Liver (tissue), 8 donors: ENCODE measurements at regions not wholly inside any gene's neighbourhood (a gene's known extent, or its start where the extent isn't known, plus 50 kb on each side); places are given as distances from the start of the nearest gene placed in this dataset.

Experiments used
- DNase-seq: peaks from one replicate; pipeline ENCODE4 v3.0.0-alpha.2; 2017; ENCODE audit warnings: low spot score
- H3K27ac ChIP-seq, 2 donors: one replicate each; pipeline ENCODE4 v1.7.0; 2013; ENCODE audit warnings: inconsistent platforms in 2 of 2, low read length in 2 of 2, control low read depth in 1 of 2, low read depth in 1 of 2, mild to moderate bottlenecking in 1 of 2
- H3K27me3 ChIP-seq, 4 donors: one replicate each; pipeline versions ENCODE4 v1.6.1 to v1.7.0; 2013; ENCODE audit warnings: low read length in 3 of 4, inconsistent platforms in 1 of 4, mild to moderate bottlenecking in 1 of 4, moderate library complexity in 1 of 4; ENCODE audit not compliant: control insufficient read depth in 4 of 4, insufficient read depth in 4 of 4
- H3K36me3 ChIP-seq, 4 donors: one replicate each; pipeline versions ENCODE4 v1.6.1 to v1.7.0; 2013; ENCODE audit warnings: low read length in 3 of 4, mild to moderate bottlenecking in 3 of 4, low read depth in 1 of 4, moderate library complexity in 1 of 4; ENCODE audit not compliant: control insufficient read depth in 4 of 4, insufficient read depth in 3 of 4
- H3K4me1 ChIP-seq, 4 donors: one replicate each; pipeline versions ENCODE4 v1.6.1 to v1.7.0; 2013; ENCODE audit warnings: low read length in 3 of 4, mild to moderate bottlenecking in 3 of 4, moderate library complexity in 1 of 4; ENCODE audit not compliant: control insufficient read depth in 4 of 4, insufficient read depth in 4 of 4
- H3K4me3 ChIP-seq, 3 donors: one replicate each; pipeline versions ENCODE4 v1.6.1 to v1.7.0; 2013; ENCODE audit warnings: low read length in 3 of 3, control low read depth in 1 of 3, low read depth in 1 of 3, mild to moderate bottlenecking in 1 of 3
- H3K9ac ChIP-seq, 2 donors: one replicate each; pipeline ENCODE4 v1.7.0; 2013; ENCODE audit warnings: low read length in 2 of 2, mild to moderate bottlenecking in 2 of 2, moderate library complexity in 2 of 2, control low read depth in 1 of 2, low read depth in 1 of 2
- H3K9me3 ChIP-seq, 4 donors: one replicate each; pipeline versions ENCODE4 v1.6.1 to v1.7.0; 2013; ENCODE audit warnings: low read length in 3 of 4; ENCODE audit not compliant: control insufficient read depth in 4 of 4
- EGR1 ChIP-seq, 2 donors: IDR thresholded peaks; 2 replicates each; pipeline ENCODE4 v1.6.1; 2016 to 2018; ENCODE audit warnings: antibody characterized with exemption in 2 of 2, low read depth in 2 of 2
- FOXA1 ChIP-seq: IDR thresholded peaks from 2 replicates; pipeline ENCODE4 v1.6.1; 2016; ENCODE audit warnings: antibody characterized with exemption
- FOXA2 ChIP-seq: IDR thresholded peaks from 2 replicates; pipeline ENCODE4 v1.6.1; 2016; ENCODE audit warnings: antibody characterized with exemption
- HNF4A ChIP-seq, 2 donors: conservative IDR thresholded peaks; 2 replicates each; pipeline ENCODE4 v1.6.1; 2016; ENCODE audit warnings: antibody characterized with exemption in 2 of 2, mild to moderate bottlenecking in 2 of 2
- HNF4G ChIP-seq: IDR thresholded peaks from 2 replicates; pipeline ENCODE4 v1.6.1; 2016; ENCODE audit warnings: antibody characterized with exemption
- JUND ChIP-seq, 2 donors: IDR thresholded peaks; 2 replicates each; pipeline ENCODE4 v1.6.1; 2016; ENCODE audit warnings: antibody characterized with exemption in 2 of 2
- NR2F2 ChIP-seq: IDR thresholded peaks from 2 replicates; pipeline ENCODE4 v1.6.1; 2016; ENCODE audit warnings: antibody characterized with exemption
- RAD21 ChIP-seq, 2 donors: IDR thresholded peaks; 2 replicates each; pipeline ENCODE4 v1.6.1; 2016; ENCODE audit warnings: antibody characterized with exemption in 2 of 2, mild to moderate bottlenecking in 2 of 2
- RXRA ChIP-seq, 2 donors: IDR thresholded peaks; 2 replicates each; pipeline ENCODE4 v1.6.1; 2017 to 2018; ENCODE audit warnings: antibody characterized with exemption in 2 of 2, mild to moderate bottlenecking in 1 of 2
- SP1 ChIP-seq: IDR thresholded peaks from 2 replicates; pipeline ENCODE4 v1.6.1; 2018; ENCODE audit warnings: antibody characterized with exemption, mild to moderate bottlenecking
- TAF1 ChIP-seq: conservative IDR thresholded peaks from 2 replicates; pipeline ENCODE4 v1.6.1; 2016; ENCODE audit warnings: antibody characterized with exemption, mild to moderate bottlenecking
- WGBS: extraction: QIAGEN DNeasy Blood & Tissue Kit; methylation state at CpG from one replicate; pipeline ENCODE4 v1.1.7; 2013; 5-methylcytosine and 5-hydroxymethylcytosine counted together
- TF ChIP-seq, protein P1 (sequence below): IDR thresholded peaks from 2 replicates; pipeline ENCODE4 v1.6.1; 2016; ENCODE audit warnings: antibody characterized with exemption
- TF ChIP-seq, protein P2 (sequence below): fragments of 150-350 bp; IDR thresholded peaks from 2 replicates; pipeline ENCODE4 v1.5.1; 2017; ENCODE audit warnings: improper control_type of control experiment, low read depth, low read length; ENCODE audit not compliant: missing input control
- TF ChIP-seq, protein P3 (sequence below): IDR thresholded peaks from 2 replicates; pipeline ENCODE4 v1.6.1; 2016; ENCODE audit warnings: antibody characterized with exemption
- TF ChIP-seq, protein P4 (sequence below): IDR thresholded peaks from 2 replicates; pipeline ENCODE4 v1.6.1; 2016; ENCODE audit warnings: antibody characterized with exemption
- donor health status: healthy.
- donor health status: healthy.
- donor health status: healthy.
- donor health status: healthy.
- donor health status: healthy.

DNA sequence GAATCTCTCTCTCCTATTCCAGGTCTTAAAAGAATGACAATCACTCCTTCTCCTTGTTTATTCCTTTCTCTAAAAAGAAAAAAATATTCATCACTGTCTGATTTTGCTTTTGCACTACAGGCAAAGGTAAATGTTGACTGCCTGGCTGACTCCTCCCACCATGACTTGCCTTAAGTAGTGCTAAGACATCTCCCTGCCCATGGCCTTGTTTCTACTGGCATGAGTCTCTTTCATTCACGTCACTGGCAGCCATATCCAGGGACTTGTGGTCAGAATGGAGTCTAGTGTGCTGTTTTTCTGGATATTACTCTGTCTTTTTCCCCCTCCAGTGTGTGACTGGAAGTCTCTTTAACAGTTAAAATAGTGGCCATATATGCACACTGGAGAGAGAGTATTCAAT is 522.9 kb upstream of the DAB2 start:
- Histone ChIP-seq H3K27ac (no peak overlapping the region), H3K9me3 (no peaks in the 10 kb centered on the region), H3K36me3 (no peaks in the 10 kb centered on the region), H3K9ac (no peak overlapping the region), H3K4me3 (no peak overlapping the region), H3K27me3 (no peaks in the 10 kb centered on the region), H3K4me1 (no peaks in the 10 kb centered on the region)
- DNase-seq, result no peak
- TF ChIP-seq HNF4A (conservative IDR thresholded peaks at IDR 0.05), result no peak
- TF ChIP-seq, protein P1, sequence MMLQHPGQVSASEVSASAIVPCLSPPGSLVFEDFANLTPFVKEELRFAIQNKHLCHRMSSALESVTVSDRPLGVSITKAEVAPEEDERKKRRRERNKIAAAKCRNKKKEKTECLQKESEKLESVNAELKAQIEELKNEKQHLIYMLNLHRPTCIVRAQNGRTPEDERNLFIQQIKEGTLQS, result no peak
- no peak for TF ChIP-seq JUND (IDR thresholded peaks at IDR 0.05)
- TF ChIP-seq, protein P2, sequence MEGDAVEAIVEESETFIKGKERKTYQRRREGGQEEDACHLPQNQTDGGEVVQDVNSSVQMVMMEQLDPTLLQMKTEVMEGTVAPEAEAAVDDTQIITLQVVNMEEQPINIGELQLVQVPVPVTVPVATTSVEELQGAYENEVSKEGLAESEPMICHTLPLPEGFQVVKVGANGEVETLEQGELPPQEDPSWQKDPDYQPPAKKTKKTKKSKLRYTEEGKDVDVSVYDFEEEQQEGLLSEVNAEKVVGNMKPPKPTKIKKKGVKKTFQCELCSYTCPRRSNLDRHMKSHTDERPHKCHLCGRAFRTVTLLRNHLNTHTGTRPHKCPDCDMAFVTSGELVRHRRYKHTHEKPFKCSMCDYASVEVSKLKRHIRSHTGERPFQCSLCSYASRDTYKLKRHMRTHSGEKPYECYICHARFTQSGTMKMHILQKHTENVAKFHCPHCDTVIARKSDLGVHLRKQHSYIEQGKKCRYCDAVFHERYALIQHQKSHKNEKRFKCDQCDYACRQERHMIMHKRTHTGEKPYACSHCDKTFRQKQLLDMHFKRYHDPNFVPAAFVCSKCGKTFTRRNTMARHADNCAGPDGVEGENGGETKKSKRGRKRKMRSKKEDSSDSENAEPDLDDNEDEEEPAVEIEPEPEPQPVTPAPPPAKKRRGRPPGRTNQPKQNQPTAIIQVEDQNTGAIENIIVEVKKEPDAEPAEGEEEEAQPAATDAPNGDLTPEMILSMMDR, result no peak
- no peak for TF ChIP-seq EGR1 (IDR thresholded peaks at IDR 0.05; ENCODE audit: low read depth in 2 of 2)
- 94% methylated on average over 1 of the region's 1 CpG for WGBS

DNA sequence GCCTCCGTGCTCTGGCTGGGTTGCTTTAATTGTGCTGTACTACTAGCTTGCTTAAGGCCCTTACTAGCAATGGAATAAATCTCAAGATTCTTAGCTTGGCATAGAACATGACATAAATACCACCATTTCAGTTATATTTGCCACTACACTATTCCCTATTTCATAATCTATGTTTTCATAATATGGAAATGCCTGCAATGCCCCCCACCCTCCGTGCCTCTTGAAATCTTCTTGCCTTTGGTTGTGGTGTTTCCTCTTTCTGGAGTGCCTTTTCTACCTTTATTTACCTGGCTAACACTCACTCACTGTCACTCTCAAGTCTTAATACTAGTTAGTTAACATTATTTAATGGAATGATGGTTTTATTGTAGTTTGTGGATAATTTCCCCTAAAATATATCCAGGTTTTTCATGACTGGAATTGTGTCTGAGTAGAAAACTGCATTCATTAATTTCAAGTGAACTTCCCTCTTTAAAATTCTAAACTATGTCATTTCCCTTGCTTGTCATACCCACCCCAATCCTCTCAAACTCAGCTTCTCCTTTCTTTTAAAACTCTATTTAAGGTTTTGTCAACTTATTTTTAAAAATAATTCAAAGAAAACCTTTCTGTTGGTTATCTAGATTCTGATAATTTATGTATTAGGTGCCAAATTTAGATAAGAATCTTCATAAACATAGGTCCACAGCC is 521.7 kb upstream of the DAB2 start:
- no peak for DNase-seq
- Histone ChIP-seq H3K9me3 (no peaks in the 10 kb centered on the region), H3K4me1 (no peaks in the 10 kb centered on the region), H3K9ac (no peak overlapping the region), H3K36me3 (no peaks in the 10 kb centered on the region), H3K27ac (no peak overlapping the region), H3K4me3 (no peak overlapping the region), H3K27me3 (no peaks in the 10 kb centered on the region)
- WGBS, result 88% methylated on average over 2 of the region's 2 CpGs
- TF ChIP-seq FOXA2 (no peak), TAF1 (no peak), FOXA1 (no peak), RAD21 (IDR thresholded peaks at IDR 0.05) (no peak), NR2F2 (no peak), SP1 (no peak), HNF4G (no peak), RXRA (IDR thresholded peaks at IDR 0.05) (no peak), JUND (IDR thresholded peaks at IDR 0.05) (no peak)
- TF ChIP-seq, protein P3, sequence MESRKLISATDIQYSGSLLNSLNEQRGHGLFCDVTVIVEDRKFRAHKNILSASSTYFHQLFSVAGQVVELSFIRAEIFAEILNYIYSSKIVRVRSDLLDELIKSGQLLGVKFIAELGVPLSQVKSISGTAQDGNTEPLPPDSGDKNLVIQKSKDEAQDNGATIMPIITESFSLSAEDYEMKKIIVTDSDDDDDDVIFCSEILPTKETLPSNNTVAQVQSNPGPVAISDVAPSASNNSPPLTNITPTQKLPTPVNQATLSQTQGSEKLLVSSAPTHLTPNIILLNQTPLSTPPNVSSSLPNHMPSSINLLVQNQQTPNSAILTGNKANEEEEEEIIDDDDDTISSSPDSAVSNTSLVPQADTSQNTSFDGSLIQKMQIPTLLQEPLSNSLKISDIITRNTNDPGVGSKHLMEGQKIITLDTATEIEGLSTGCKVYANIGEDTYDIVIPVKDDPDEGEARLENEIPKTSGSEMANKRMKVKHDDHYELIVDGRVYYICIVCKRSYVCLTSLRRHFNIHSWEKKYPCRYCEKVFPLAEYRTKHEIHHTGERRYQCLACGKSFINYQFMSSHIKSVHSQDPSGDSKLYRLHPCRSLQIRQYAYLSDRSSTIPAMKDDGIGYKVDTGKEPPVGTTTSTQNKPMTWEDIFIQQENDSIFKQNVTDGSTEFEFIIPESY, result no peak
- TF ChIP-seq, protein P4, sequence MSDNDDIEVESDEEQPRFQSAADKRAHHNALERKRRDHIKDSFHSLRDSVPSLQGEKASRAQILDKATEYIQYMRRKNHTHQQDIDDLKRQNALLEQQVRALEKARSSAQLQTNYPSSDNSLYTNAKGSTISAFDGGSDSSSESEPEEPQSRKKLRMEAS, result no peak
- TF ChIP-seq, protein P1, result no peak
